Tibial nerve (tissue), 3 donors: ENCODE measurements at regions not wholly inside any gene's neighbourhood (a gene's known extent, or its start where the extent isn't known, plus 50 kb on each side); places are given as distances from the start of the nearest gene placed in this dataset.

Experiments
- CTCF ChIP-seq, 5 experiments: fragments of 200-600 bp in 3 of 5; fragments of 450-650 bp in 2 of 5; sonication (generic) in 3 of 5; IDR thresholded peaks; one replicate each; pipeline ENCODE4 v1.5.1; 2016 to 2019; ENCODE audit warnings: antibody characterized with exemption in 5 of 5, mild to moderate bottlenecking in 3 of 5, moderate library complexity in 2 of 5
- POLR2A ChIP-seq, 2 donors: fragments of 450-650 bp; IDR thresholded peaks; one replicate each; pipeline ENCODE4 v1.6.1; 2017; ENCODE audit warnings: antibody characterized with exemption in 2 of 2, mild to moderate bottlenecking in 2 of 2, moderate library complexity in 2 of 2

- TF ChIP-seq CTCF (IDR thresholded peaks at IDR 0.05) (no peak), POLR2A (IDR thresholded peaks at IDR 0.05) (no peak)
These were observed 368.0 kb downstream of the DOK5 start for GRCh38 chr20:54843431-54843830.
